ENCODE measurements at regions not wholly inside any gene's neighbourhood (a gene's known extent, or its start where the extent isn't known, plus 50 kb on each side); places are given as distances from the start of the nearest gene placed in this dataset.

- peak overlapping the region; percentile 46 for H3K4me2 ChIP-seq (ENCODE audit: low read depth, low read length, poor library complexity, severe bottlenecking)
- H3K9ac ChIP-seq (ENCODE audit: low read depth, low read length, poor library complexity, severe bottlenecking), result peak overlapping the region; percentile 15
Observed at GRCh38 chr16:85330006-85330693, 217.9 kb upstream of the CIBAR2 start.

GRCh38 chr16:85330694-85331188, 218.5 kb upstream of the CIBAR2 start:
- peaks cover 16% of the 10 kb centered on the region for H3K4me1 ChIP-seq (ENCODE audit: insufficient read depth, low read length, poor library complexity, severe bottlenecking)
- peak overlapping the region; percentile 46 for H3K4me2 ChIP-seq (ENCODE audit: low read depth, low read length, poor library complexity, severe bottlenecking)
- H4K20me1 ChIP-seq (ENCODE audit: insufficient read depth, low read length, poor library complexity, severe bottlenecking), result no peaks in the 10 kb centered on the region
- no peaks in the 10 kb centered on the region for H3K36me3 ChIP-seq (ENCODE audit: insufficient read depth, low read length)
- TF ChIP-seq EZH2phosphoT487 (IDR thresholded peaks at IDR 0.05; ENCODE audit: borderline replicate concordance), result no peak
- TF ChIP-seq, protein P1, sequence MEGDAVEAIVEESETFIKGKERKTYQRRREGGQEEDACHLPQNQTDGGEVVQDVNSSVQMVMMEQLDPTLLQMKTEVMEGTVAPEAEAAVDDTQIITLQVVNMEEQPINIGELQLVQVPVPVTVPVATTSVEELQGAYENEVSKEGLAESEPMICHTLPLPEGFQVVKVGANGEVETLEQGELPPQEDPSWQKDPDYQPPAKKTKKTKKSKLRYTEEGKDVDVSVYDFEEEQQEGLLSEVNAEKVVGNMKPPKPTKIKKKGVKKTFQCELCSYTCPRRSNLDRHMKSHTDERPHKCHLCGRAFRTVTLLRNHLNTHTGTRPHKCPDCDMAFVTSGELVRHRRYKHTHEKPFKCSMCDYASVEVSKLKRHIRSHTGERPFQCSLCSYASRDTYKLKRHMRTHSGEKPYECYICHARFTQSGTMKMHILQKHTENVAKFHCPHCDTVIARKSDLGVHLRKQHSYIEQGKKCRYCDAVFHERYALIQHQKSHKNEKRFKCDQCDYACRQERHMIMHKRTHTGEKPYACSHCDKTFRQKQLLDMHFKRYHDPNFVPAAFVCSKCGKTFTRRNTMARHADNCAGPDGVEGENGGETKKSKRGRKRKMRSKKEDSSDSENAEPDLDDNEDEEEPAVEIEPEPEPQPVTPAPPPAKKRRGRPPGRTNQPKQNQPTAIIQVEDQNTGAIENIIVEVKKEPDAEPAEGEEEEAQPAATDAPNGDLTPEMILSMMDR (conservative IDR thresholded peaks at IDR 0.05; ENCODE audit: low read length), result peak; percentile 64
- no peaks in the 10 kb centered on the region for H3K9me3 ChIP-seq (ENCODE audit: insufficient read depth, low read depth, low read length)
- no peaks in the 10 kb centered on the region for H3K79me2 ChIP-seq (ENCODE audit: insufficient read depth, low read length)
- 0 out of 2 replicates have a peak overlapping the region, but pooled peaks have one; percentile 62 for H2AFZ ChIP-seq (ENCODE audit: low read length)
- H3K9me2 ChIP-seq (replicated peaks; ENCODE audit: low read depth, low read length), result no peaks in the 10 kb centered on the region
- no peak overlapping the region for H3K4me3 ChIP-seq (ENCODE audit: low read length, poor library complexity, severe bottlenecking)
- H3K9ac ChIP-seq (ENCODE audit: low read depth, low read length, poor library complexity, severe bottlenecking), result peak overlapping the region; percentile 15
- H3K27me3 ChIP-seq (ENCODE audit: insufficient read depth, low read length, poor library complexity, severe bottlenecking), result no peaks in the 10 kb centered on the region
- no peaks in the 10 kb centered on the region for H3F3A ChIP-seq (ENCODE audit: low read depth)

More at GRCh38 chr16:85330006-85330693, 217.9 kb upstream of the CIBAR2 start:
- H3K4me3 ChIP-seq (ENCODE audit: low read length, poor library complexity, severe bottlenecking), result no peak overlapping the region
- TF ChIP-seq EZH2phosphoT487 (IDR thresholded peaks at IDR 0.05; ENCODE audit: borderline replicate concordance), result no peak
- TF ChIP-seq, protein P1 (conservative IDR thresholded peaks at IDR 0.05; ENCODE audit: low read length), result no peak
- H3K9me2 ChIP-seq (replicated peaks; ENCODE audit: low read depth, low read length), result no peaks in the 10 kb centered on the region
- H3K79me2 ChIP-seq (ENCODE audit: insufficient read depth, low read length), result no peaks in the 10 kb centered on the region
- H4K20me1 ChIP-seq (ENCODE audit: insufficient read depth, low read length, poor library complexity, severe bottlenecking), result no peaks in the 10 kb centered on the region
- no peaks in the 10 kb centered on the region for H3K27me3 ChIP-seq (ENCODE audit: insufficient read depth, low read length, poor library complexity, severe bottlenecking)
- no peaks in the 10 kb centered on the region for H3K9me3 ChIP-seq (ENCODE audit: insufficient read depth, low read depth, low read length)
- no peaks in the 10 kb centered on the region for H3K36me3 ChIP-seq (ENCODE audit: insufficient read depth, low read length)
- H3F3A ChIP-seq (ENCODE audit: low read depth), result no peaks in the 10 kb centered on the region
- H3K4me1 ChIP-seq (ENCODE audit: insufficient read depth, low read length, poor library complexity, severe bottlenecking), result peaks cover 10% of the 10 kb centered on the region
- H2AFZ ChIP-seq (ENCODE audit: low read length), result no peak overlapping the region

DNA sequence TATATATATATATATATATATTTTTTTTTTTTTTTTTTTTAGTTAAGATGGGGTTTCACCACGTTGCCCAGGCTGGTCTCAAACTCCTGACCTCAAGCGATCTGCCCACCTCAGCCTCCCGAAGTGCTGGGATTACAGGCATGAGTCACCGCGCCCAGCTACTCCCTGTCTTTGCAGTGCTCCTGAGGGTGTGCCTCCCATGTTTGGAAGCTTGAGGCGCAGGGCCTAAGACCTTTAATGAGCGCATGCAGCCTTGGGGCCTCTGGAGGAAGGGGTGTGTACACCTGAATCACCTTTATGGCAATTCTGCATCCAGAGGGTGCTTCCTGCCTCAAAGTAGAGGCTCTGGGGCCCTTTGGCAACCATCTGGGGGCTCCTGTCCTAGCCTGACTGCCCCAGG, 219.4 kb upstream of the CIBAR2 start:
- Histone ChIP-seq H3K9ac (ENCODE audit: low read depth, low read length, poor library complexity, severe bottlenecking) (no peak overlapping the region), H3K79me2 (ENCODE audit: insufficient read depth, low read length) (no peaks in the 10 kb centered on the region), H3K36me3 (ENCODE audit: insufficient read depth, low read length) (no peaks in the 10 kb centered on the region), H3K27me3 (ENCODE audit: insufficient read depth, low read length, poor library complexity, severe bottlenecking) (no peaks in the 10 kb centered on the region), H3K9me3 (ENCODE audit: insufficient read depth, low read depth, low read length) (no peaks in the 10 kb centered on the region), H3K4me3 (ENCODE audit: low read length, poor library complexity, severe bottlenecking) (no peak overlapping the region), H3K4me1 (ENCODE audit: insufficient read depth, low read length, poor library complexity, severe bottlenecking) (peaks cover 17% of the 10 kb centered on the region), H2AFZ (ENCODE audit: low read length) (no peak overlapping the region), H3K9me2 (replicated peaks; ENCODE audit: low read depth, low read length) (no peaks in the 10 kb centered on the region), H3F3A (ENCODE audit: low read depth) (no peaks in the 10 kb centered on the region), H3K4me2 (ENCODE audit: low read depth, low read length, poor library complexity, severe bottlenecking) (no peak overlapping the region), H4K20me1 (ENCODE audit: insufficient read depth, low read length, poor library complexity, severe bottlenecking) (no peaks in the 10 kb centered on the region)
- TF ChIP-seq, protein P1 (conservative IDR thresholded peaks at IDR 0.05; ENCODE audit: low read length), result no peak
- no peak for TF ChIP-seq EZH2phosphoT487 (IDR thresholded peaks at IDR 0.05; ENCODE audit: borderline replicate concordance)

Measured in Loucy (cell line).